ENCODE measurements at regions not wholly inside any gene's neighbourhood (a gene's known extent, or its start where the extent isn't known, plus 50 kb on each side); places are given as distances from the start of the nearest gene placed in this dataset.

DNA sequence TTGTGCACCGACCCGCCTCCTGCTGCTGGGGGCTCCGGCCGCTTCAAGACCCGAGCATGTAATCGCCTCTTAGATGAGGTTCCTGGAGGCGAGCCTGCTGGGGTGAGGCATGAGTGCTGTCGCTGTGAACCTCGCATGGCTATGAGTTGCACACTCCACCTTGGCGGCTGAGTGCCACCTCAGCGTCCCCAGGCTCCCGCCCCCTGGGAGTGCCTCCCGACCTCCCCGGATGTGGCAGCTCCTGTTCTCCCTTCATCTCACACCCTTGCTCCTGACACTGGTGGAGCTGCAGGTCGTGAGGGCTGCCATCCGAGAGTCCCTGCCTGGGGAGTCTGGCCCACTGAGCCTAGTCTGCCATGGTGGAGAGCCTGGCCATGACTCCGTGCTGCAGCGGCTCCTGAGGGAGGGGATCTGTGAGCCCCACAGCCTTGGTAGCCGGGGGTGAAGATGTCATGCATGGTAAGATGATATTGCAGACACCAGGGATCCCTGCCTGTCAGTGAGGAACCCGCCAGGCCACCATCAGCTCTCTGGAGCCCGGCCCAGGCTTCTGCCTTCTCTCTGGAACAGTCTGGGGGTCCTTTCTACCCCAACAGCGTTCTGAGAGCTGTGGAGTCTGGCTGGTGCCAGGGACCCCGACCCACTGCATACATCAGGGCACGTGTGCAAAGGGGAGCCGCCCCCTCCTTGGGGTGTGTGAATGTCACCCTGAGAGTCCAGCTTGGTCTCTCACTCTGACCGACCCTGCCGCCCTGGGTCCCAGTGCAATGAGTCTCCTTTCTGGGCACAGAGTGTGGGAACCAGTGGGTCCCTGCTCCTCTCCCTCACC, 61.6 kb upstream of the HS6ST1 start:
- DNase-seq = no peak

DNA sequence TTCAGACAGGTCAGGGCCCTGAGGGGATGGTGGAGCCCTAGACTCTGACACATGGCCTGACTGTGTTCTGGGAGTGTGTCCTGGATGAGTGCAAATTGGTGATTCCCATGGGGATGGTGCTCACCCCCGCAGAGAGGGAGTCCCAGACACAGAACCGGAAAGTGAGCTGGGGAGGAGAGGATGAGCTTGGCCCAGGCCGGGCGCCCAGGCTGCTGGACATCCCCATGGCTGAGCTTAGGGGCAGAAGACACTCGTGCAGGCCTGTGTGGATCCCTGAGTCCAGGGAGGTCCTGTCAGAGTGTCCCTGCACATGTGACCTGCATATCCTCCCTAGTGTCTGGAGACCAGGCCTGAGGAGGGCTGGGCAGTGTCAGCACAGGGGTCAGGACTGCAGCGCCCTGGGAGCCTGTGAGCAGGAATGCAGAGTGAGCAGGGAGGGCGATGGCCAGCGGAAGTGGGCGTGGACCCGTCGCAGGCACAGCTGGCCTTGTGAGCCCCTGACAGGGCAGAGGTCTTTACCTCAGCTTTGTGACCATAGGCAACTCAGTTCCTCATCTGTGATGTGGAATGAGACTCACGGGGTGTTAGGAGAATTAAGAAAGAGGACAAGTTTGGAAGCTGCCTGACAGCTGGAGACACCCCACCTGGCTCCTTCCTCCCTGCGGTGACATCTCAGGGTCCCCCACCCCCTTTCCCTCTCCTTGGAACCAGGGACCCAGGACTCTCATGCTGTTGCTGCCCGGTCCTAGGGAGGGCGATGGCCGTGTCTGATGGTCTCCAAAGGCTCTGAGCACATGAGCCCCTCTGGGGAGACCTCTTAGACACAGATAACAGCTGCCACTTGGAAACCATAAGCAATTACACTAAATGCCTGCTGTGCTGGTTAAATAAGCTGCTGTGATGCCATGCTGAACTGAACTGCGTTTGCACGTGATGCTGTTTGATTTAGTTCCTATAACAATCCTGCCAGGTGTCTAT, 62.6 kb upstream of the HS6ST1 start:
- no peak for DNase-seq

DNA sequence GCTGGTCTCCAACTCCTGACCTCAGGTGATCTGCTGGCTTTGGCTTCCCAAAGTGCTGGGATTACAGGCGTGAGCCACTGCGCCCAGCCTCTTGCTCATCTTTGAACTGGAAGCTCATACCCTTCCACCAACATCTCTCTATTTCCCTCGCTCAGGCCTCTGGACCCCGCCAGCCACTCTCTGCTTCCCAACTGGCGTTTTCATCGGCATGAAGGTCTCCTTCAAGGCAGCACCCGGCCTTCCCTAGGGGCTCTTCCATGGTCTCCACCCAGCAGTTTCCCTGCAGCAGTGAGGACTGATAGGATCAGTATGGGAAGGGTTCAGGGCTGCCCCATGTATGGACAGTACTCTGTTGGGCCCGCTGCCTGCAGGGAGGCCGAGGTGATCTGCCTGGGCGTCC, 65.8 kb upstream of the HS6ST1 start:
- DNase-seq = no peak

DNA sequence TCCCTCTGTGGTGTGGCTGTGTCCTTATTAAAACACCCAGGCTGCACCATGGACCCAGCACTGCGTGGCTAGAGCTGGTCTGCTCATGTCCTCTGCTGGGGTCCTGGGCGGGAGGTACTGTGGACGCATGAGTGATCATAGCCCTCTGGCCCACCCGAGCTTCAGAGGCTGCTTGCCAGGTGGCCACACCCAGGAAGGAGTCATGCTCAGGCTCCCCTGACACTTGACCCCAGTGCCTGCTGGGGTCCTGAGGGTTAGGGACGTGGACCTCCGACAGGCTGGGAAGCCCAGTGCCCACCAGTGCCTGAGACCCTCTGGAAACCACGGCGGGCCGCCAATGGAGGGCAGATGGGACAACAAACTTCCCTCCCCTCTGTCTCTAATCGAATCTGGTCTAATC, 66.3 kb upstream of the HS6ST1 start:
- no peak for DNase-seq

DNA sequence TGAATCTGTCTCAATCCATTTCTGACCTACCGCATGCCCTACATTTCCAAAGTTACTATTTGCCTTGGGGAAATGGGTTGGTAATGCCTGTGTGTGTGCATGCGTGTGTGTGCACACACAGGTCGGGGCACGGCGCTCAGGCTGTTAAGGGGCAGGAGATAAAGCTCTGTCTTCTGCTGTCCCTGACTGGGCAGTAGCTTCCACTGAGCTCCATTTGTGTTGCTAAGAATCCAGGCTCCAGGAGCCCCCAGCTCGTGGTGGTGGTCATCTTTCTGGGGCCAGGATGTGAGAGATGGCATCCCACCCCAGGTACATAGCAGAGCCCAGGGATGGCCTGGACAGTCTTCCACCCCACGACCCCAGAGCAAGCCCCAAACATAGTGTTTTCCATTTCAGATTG, 66.7 kb upstream of the HS6ST1 start:
- no peak for DNase-seq

DNA sequence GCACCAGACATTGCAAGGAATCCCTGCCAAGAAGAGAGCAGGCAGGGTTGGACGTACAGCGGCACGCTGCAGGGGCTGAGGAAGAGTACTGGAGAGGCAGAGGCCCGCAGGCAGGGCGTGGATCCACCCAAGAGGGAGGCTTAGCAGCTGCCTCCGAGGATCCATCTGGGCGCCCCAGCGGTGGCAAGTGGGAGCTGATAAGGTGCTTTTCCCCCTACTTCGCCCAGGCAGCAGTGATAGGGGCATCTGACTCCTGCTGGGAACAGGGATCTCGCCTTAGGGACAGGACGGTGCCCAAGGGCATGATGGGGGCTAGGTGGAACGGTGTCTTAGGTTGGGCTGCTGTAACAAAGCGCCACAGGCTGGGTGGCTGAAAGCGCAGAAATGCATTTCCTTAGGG, 67.4 kb upstream of the HS6ST1 start:
- DNase-seq = no peak

DNA sequence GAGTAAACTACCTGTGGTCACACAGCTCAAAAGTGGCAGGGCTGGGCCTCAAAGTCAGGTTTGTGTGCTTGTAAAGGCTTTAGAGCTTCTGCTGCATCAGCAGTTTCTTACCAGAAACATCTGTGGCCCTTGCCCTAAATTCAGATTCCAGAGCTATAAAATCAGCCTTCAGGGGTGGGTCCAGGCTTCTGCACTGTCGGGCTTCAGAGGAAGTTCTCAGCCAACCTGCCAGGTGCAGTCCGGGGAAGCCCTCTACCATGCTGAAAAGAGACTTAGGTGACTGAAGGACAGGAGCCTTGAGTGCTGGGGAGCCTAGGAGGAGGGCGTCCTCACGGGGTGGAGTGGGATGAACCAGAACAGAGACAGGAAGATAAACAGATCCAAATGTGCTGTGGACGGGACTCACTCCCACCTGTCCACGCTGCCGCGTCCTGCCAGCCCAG, 69.9 kb upstream of the HS6ST1 start:
- no peak for DNase-seq

DNA sequence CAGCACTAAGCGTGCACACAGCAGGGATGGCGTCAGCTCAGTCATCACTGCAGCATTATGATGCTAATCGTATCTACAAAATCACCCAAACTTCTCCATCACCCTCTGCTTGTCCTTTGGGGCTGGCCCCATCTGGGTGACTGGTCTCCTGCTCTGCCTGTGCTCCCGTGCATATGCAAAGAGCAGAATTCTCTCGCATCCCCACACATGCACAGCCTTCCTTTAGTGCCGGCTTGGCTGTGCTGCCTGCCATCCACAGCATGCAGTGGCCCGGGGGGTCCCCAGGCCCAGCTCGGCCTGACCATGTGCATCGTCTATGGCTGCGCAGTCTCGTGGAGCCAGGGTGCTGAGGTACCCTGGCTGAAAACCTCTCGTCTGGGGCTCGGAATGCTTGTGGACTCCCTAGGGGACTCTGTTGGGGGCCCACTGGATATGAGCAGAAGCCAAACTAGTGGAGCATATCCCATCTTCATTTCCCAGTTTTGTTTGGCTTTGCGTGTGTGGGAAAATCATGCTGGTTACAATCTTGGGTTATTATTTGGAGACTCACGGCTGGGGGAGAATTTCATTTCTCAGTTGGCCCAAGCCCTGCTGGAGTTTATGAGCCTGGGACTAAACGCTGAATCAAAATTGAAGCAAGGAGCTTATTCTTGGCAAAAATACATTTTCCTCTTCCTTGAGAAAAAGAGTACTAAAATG, 70.9 kb upstream of the HS6ST1 start:
- DNase-seq = no peak

DNA sequence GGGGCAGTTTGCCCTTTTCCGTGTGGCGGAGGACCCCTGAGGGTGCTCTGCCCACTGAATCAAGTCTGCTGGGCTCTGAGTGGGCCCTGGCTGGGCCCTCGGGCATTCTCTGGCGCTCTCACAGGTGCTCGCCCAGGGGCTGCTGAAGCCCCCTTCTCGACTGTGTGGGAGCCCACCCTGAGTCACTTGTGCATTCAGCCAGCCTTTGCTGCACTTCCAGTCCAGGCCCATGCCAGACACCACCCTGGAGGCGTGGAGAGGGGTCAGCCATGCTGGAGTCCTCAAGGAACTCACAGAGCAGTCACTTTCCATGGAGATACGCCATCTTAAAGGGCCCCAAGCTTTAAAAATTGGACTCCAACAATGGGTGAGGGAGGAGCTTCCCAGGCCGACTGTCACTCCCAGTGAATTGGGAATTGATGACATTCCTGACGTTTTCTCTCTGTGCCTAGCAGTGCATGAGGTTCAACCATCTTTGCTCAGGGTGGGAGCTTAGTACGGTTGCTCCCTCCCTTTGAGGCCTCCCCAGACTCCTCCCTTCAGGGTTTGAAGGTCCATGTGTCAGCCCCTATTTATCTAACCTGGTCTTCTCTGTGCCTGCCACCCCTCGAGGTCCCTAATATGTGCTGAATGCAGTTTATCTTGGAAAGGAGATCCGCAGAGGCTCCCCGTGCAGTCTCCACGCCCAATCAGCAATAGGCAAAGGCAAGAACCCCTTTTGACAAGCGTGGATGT, 71.8 kb upstream of the HS6ST1 start:
- DNase-seq = no peak

DNA sequence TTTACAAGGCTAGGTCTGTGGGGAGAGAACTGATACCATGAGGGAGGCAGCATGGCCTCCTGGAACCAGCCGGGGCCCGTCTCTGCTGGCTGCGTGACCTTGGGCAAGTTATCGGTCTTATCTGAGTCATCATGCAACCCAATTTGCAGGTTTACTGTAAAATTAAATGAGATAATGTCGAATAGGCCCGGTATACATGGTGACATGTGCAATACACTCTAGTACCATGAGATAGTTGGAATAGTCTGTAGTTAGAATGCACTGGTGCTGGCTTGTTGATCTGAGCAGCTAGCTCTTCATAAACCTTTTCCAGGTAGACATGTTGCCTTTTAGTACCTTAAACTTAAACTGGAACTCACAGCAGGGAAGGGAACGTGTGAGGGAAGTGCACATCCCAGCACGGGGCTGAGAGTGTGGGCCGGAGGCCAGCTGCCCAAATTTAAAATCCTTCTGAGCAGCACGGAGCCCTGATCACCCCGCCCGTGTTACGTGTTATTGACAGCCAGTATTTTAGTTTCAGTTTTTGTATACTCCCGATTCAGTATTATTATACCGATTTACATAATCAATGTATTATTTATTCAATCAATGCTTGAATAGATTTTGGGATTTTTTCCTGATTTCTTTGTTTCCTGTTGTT, 72.4 kb upstream of the HS6ST1 start:
- DNase-seq = no peak

DNA sequence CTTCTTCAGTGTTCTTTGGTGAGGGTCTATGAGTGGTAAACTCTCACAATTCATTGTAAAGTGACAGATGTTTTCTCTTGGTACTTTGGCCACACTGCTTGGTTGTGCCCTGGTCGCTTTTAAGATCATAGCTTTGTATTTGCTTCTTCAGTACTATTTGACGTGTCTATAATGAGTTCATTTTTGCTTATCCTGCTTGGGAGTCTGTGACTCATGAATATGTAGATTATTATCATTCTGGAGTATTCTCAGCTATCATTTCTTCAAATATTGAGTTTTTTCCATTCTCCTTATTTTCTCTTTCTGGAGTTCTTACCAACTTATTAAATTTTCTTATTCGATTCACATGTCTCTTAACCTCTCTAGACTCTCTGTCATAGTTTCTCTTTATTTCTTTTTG, 73.0 kb upstream of the HS6ST1 start:
- no peak for DNase-seq

DNA sequence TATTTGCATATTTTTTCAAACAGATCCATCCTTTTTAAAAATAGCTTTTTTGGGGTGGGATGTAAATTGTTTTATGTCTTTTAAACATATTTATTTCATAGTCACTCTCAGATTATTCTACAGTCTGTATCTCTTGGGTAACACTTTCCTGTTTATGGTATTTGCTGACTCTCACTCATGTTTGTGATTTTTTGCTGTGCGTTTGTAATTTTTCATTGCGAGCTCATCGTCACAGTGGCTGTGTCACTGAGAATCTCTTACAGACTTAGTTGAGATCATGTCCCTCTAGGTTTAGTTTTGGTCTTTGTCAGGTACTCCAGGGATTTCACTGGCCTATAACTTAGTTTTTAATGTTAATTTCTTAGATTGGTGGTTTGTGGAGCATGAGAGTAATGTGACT, 73.5 kb upstream of the HS6ST1 start:
- DNase-seq = no peak

DNA sequence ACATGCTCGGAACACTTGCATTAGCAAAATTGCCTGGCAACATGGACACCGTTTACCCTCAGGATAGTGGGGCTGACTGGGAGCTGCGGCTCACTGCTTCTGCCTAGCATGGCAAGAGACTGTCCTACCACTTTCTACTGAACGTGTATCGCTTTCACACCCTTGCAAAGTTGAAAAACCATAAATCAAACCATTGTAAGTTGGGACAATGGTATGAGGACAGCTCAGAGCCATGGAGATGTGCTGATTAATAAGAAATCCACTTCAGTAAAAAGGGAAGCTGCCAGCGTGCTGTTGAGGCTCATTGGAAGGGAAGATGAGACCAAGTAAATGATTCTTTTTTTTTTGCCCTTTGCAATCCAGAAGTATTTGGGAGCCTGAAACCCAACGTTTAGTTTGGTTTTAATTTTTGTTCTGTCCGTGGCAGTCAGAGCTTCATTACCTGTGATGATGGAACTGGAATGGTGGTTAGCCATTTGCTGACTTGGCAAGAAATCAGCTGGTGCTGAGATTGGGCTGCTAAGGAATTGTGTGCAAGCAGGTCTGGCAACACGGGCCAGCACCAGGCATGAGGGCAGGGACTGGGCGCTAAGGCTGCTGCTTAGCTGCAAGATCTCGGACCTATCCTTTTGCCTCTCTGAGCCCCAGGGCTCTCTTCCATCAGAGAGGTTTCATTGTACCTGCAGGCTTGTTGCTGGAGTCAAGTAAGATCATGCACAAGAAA, 75.5 kb upstream of the HS6ST1 start:
- DNase-seq = no peak

DNA sequence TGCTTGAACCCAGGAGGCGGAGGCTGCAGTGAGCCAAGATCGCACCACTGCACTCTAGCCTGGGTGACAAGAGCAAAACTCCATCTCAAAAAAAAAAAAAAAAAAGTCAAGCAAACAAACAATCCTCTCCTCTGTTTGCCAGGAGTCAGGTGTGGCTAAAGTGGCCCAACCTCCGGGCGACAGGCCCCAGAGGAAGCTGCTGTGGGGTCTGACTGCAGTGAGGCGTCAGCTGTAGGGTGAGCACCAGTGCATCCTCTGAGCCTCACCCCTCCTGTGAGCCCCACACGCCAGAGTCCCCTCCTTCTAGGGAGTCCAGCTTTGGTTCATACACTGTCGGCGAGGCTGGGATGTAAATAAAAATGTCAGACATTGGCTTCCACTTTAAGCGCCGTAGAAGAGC, 76.5 kb upstream of the HS6ST1 start:
- DNase-seq = no peak

DNA sequence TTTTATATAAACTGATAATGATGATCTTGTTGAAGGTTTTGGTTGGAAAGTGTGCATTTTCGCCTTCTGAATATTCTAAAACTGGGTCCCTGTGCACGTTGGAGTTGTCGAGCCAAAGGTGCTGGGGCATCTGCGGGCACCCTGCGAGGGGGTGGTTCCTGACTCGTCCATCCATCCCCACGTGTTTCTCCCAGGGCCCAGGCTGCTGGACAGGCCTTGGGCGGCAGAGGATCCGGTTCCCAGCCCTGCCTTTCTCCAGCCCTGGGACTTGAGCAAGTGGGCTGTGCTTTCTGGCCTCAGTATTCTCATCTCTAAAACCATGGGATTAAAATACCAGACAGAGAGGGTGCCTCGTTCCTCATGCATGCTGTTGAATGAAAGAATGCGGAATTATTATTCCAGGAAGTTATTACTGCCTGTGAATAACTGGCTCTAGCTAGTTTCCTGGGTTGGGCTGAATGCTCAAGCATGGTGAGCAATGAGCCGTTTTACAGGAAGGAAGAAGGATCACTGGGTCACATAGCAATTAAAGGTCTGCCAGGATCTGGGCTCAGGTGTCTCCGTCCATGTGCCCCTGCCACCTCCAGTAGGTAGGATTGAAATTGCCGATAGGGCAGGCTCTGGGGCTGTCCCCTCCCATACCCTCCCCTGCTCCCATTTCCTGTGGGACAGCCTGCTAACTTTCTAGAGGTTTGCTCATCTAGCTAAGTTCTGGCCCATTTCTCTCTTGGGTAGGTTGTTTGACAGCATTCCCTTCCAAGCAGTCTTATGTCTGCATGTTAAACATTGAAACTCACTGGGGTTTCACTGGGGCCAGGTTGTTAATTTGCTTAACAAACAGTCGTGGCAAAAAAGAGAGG, 77.2 kb upstream of the HS6ST1 start:
- DNase-seq = no peak

DNA sequence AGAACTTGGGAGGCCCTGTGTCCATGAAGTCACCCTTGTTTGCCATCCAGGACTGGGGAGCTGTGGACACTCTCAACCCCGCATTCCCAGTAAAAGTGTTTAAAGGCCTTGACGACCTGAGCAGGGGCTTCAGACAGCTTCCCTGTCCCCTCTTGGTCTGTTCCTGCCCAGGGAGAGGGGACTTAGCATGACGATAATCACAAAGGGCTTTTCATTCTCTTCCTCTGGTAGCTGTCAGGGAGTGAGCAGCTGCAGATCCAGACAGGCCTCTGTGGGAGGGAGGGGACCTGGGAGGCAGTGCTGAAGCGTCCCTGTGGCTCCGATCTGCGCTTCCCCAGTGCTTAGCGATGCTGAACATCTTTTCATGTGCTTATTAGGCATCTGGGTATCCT, 77.8 kb upstream of the HS6ST1 start:
- no peak for DNase-seq

DNA sequence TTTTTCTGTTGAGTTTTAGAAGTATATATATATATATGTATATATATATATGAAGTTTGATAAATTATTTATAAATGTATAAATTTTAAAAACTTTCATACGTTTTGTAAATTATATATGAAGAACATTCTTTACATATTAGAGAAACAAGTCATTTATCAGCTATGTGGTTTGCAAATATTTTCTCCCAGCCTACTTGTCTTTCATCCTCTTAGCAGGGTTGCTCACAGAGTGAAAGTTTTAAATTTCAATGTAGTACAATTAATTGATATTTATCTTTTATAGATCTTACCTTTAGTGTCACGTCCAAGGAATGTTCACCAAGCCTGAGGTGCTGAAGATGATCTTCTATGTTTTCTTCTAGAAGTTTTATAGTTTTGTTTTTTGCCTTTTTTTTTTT, 78.3 kb upstream of the HS6ST1 start:
- DNase-seq = no peak

DNA sequence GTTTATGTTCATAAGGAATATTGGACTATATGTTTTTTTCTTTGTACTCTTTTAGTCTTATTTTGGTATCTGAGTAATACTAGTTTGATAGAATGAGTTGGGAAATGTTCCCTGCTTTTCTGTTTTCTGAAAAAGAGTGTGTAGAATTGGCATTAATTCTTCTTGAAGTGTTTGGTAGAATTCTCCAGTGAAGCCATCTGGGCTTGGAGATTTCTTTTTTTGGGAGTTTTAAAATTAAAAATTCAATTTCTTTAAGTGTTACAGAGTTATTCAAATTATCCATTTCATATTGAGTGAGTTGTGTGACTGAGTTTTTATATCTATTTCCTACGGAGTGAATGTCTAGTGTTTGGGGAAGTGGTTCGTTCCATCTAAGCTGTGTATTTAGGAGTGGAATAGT, 80.6 kb upstream of the HS6ST1 start:
- no peak for DNase-seq

DNA sequence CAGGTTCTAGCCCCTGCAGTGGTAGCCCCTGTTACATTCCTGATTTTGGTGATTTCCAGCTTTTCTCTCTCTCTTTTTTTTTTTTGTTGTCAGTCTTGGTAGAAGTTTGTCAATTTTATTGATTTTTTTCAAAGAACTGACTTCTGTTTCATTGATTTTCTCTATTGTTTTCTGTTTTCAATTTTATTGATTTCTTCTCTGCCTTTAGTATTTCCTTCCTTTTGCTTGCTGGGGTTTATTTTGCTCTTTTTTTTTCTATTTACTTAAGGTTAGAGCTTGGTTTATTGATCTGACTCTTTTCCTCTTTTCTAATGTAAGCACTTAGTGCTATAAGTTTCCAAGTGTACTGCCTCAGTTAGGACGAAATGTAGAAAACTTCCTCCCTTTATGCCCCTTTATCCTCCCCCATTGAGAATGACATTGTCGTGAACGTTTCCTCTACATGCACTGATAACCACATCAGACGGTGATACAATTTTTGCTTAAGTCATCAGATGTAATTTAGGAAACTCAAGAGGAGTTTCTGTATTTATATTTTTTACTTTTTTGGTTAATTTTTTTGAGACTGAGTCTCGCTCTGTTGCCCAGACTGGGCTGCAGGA, 81.1 kb upstream of the HS6ST1 start:
- no peak for DNase-seq

DNA sequence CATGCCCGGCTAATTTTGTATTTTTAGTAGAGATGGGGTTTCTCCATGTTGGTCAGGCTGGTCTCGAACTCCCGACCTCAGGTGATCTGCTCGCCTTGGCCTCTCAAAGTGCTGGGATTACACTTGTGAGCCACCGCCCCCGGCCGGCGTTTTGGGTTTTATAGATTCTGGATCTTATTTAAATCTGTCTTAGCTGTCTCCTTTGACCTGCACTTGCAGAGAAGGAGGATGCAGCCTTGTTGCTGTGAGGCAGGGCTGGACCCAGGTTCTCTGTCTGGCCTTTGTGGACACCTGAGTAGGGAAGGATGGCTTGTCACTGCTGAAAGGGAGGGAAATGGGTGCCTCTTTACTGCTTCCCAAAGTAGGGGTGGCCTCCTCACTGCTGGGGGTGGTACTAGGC, 83.0 kb upstream of the HS6ST1 start:
- DNase-seq = no peak
